K562 (cell line): ENCODE measurements at regions not wholly inside any gene's neighbourhood (a gene's known extent, or its start where the extent isn't known, plus 50 kb on each side); places are given as distances from the start of the nearest gene placed in this dataset.

Experiments
- ATF2 ChIP-seq: sonication (generic); formaldehyde crosslinking; IDR thresholded peaks from 2 replicates; pipeline ENCODE4 v1.8.1; 2022; ENCODE audit warnings: missing genetic modification reagents
- C11orf30 ChIP-seq: fragments of 450-650 bp; IDR thresholded peaks from 2 replicates; pipeline ENCODE4 v1.6.1; 2016; ENCODE audit warnings: low read depth, mild to moderate bottlenecking
- CBX3 ChIP-seq, 2 experiments: IDR thresholded peaks; 1 replicate in 1 of 2; 2 replicates in 1 of 2; pipeline ENCODE4 v1.6.1; 2012; ENCODE audit warnings: inconsistent platforms in 2 of 2, low read length in 2 of 2, borderline replicate concordance in 1 of 2, control low read depth in 1 of 2
- COPS2 ChIP-seq: fragments of 450-650 bp; conservative IDR thresholded peaks from 2 replicates; pipeline ENCODE4 v1.6.1; 2016; ENCODE audit warnings: mild to moderate bottlenecking, moderate library complexity
- E4F1 ChIP-seq: fragments of 250-450 bp; sonication (Bioruptor Pico); IDR thresholded peaks from 2 replicates; pipeline ENCODE4 v1.5.0; 2021; ENCODE audit warnings: mild to moderate bottlenecking, borderline replicate concordance
- FOSL1 ChIP-seq: fragments of 200-800 bp; sonication (Bioruptor generic); conservative IDR thresholded peaks from 2 replicates; pipeline ENCODE4 v1.6.1; 2016; ENCODE audit warnings: missing genetic modification characterization, missing compliant biosample characterization
- MIER1 ChIP-seq: fragments of 450-650 bp; IDR thresholded peaks from 2 replicates; pipeline ENCODE4 v1.6.1; 2016; ENCODE audit warnings: antibody characterized with exemption, mild to moderate bottlenecking, low read depth
- NUFIP1 ChIP-seq: fragments of 450-650 bp; IDR thresholded peaks from 2 replicates; pipeline ENCODE4 v1.6.1; 2018; ENCODE audit not compliant: partially characterized antibody
- POLR3G ChIP-seq: IDR thresholded peaks from 2 replicates; pipeline ENCODE4 v1.6.1; 2011; ENCODE audit not compliant: insufficient read length, insufficient replicate concordance; ENCODE audit errors: extremely low read depth
- SIRT6 ChIP-seq: IDR thresholded peaks from one replicate; pipeline ENCODE4 v1.6.1; 2012; ENCODE audit warnings: low read depth, mild to moderate bottlenecking, control low read depth, inconsistent platforms, low read length, moderate library complexity
- TAF15 ChIP-seq: fragments of 200-400 bp; formaldehyde crosslinking; IDR thresholded peaks from 2 replicates; pipeline ENCODE4 v1.6.1; 2017; ENCODE audit warnings: mild to moderate bottlenecking, low read depth, low read length, moderate library complexity
- TEAD4 ChIP-seq, 2 experiments: sonication (generic) in 1 of 2; formaldehyde crosslinking in 1 of 2; IDR thresholded peaks; 2 replicates each; pipeline versions ENCODE4 v1.6.1 to v1.8.0; 2012 to 2022; ENCODE audit warnings: borderline replicate concordance in 1 of 2, inconsistent platforms in 1 of 2, low read length in 1 of 2, mild to moderate bottlenecking in 1 of 2, missing genetic modification reagents in 1 of 2
- ZNF140 ChIP-seq: fragments of 250-450 bp; sonication (Bioruptor Pico); IDR thresholded peaks from 2 replicates; pipeline ENCODE4 v1.8.0; 2021; ENCODE audit warnings: moderate library complexity, mild to moderate bottlenecking, inconsistent platforms
- ZNF263 ChIP-seq: sonication (generic); formaldehyde crosslinking; IDR thresholded peaks from 2 replicates; pipeline ENCODE4 v1.8.0; 2022; ENCODE audit warnings: mild to moderate bottlenecking, missing genetic modification reagents, borderline replicate concordance
- ZNF609 ChIP-seq: sonication (generic); formaldehyde crosslinking; IDR thresholded peaks from 2 replicates; pipeline ENCODE4 v1.8.1; 2023; ENCODE audit warnings: missing genetic modification reagents, mild to moderate bottlenecking, borderline replicate concordance
- TF ChIP-seq, protein P1 (sequence below): sonication (generic); formaldehyde crosslinking; IDR thresholded peaks from 2 replicates; pipeline ENCODE4 v1.8.1; 2023; ENCODE audit warnings: mild to moderate bottlenecking, missing genetic modification reagents

- TF ChIP-seq POLR3G (no peak), NUFIP1 (no peak), TAF15 (no peak), ZNF140 (CRISPR knock-in tag) (no peak), TEAD4 (IDR thresholded peaks at IDR 0.05; ENCODE audit: low read length) (peak; percentile 88), TEAD4 (CRISPR knock-in tag; IDR thresholded peaks at IDR 0.05; ENCODE audit: borderline replicate concordance) (no peak), C11orf30 (peak; percentile 45; the same call in 1 of the 2 replicates), MIER1 (no peak), ZNF263 (no peak), SIRT6 (no peak), ZNF609 (CRISPR knock-in tag) (no peak), CBX3 (IDR thresholded peaks at IDR 0.05; ENCODE audit: borderline replicate concordance in 1 of 2, low read length in 2 of 2) (no peak), E4F1 (CRISPR knock-in tag) (no peak), FOSL1 (no peak), ATF2 (CRISPR knock-in tag) (no peak), COPS2 (no peak)
- TF ChIP-seq, protein P1, sequence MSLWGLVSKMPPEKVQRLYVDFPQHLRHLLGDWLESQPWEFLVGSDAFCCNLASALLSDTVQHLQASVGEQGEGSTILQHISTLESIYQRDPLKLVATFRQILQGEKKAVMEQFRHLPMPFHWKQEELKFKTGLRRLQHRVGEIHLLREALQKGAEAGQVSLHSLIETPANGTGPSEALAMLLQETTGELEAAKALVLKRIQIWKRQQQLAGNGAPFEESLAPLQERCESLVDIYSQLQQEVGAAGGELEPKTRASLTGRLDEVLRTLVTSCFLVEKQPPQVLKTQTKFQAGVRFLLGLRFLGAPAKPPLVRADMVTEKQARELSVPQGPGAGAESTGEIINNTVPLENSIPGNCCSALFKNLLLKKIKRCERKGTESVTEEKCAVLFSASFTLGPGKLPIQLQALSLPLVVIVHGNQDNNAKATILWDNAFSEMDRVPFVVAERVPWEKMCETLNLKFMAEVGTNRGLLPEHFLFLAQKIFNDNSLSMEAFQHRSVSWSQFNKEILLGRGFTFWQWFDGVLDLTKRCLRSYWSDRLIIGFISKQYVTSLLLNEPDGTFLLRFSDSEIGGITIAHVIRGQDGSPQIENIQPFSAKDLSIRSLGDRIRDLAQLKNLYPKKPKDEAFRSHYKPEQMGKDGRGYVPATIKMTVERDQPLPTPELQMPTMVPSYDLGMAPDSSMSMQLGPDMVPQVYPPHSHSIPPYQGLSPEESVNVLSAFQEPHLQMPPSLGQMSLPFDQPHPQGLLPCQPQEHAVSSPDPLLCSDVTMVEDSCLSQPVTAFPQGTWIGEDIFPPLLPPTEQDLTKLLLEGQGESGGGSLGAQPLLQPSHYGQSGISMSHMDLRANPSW (CRISPR knock-in tag) = no peak
Observed at GRCh38 chr5:135173662-135174290, 139.7 kb upstream of the PITX1 start (continued).
